Stomach (tissue), 4 donors: ENCODE measurements at regions not wholly inside any gene's neighbourhood (a gene's known extent, or its start where the extent isn't known, plus 50 kb on each side); places are given as distances from the start of the nearest gene placed in this dataset.

Experiments used
- POLR2AphosphoS5 ChIP-seq, 3 donors: sonication (generic); formaldehyde crosslinking; IDR thresholded peaks; one replicate each; pipeline ENCODE4 v1.6.1; 2016; ENCODE audit warnings: antibody characterized with exemption in 3 of 3
- TF ChIP-seq, protein P1 (sequence below), 7 experiments: fragments of 450-650 bp in 4 of 7; fragments of 200-600 bp in 3 of 7; sonication (generic) in 3 of 7; IDR thresholded peaks; one replicate each; pipeline ENCODE4 v1.5.1; 2016 to 2019; ENCODE audit warnings: antibody characterized with exemption in 7 of 7, control low read depth in 2 of 7, mild to moderate bottlenecking in 1 of 7

GRCh38 chr11:81840380-81840779, 893.3 kb downstream of the FAM181B start:
- TF ChIP-seq, protein P1, sequence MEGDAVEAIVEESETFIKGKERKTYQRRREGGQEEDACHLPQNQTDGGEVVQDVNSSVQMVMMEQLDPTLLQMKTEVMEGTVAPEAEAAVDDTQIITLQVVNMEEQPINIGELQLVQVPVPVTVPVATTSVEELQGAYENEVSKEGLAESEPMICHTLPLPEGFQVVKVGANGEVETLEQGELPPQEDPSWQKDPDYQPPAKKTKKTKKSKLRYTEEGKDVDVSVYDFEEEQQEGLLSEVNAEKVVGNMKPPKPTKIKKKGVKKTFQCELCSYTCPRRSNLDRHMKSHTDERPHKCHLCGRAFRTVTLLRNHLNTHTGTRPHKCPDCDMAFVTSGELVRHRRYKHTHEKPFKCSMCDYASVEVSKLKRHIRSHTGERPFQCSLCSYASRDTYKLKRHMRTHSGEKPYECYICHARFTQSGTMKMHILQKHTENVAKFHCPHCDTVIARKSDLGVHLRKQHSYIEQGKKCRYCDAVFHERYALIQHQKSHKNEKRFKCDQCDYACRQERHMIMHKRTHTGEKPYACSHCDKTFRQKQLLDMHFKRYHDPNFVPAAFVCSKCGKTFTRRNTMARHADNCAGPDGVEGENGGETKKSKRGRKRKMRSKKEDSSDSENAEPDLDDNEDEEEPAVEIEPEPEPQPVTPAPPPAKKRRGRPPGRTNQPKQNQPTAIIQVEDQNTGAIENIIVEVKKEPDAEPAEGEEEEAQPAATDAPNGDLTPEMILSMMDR (IDR thresholded peaks at IDR 0.05), result no peak
- TF ChIP-seq POLR2AphosphoS5 (IDR thresholded peaks at IDR 0.05), result no peak
